WERI-Rb-1 (cell line): ENCODE measurements at regions not wholly inside any gene's neighbourhood (a gene's known extent, or its start where the extent isn't known, plus 50 kb on each side); places are given as distances from the start of the nearest gene placed in this dataset.

Experiments used
- DNase-seq: peaks from one replicate; pipeline ENCODE4 v3.0.0-alpha.2; 2020
- H3K27ac ChIP-seq: fragments of 250-450 bp; sonication (Bioruptor Pico); 2 replicates; pipeline ENCODE4 v1.5.1; 2020; ENCODE audit warnings: mild to moderate bottlenecking, moderate library complexity
- H3K27me3 ChIP-seq: fragments of 250-450 bp; sonication (Bioruptor Pico); 2 replicates; pipeline ENCODE4 v1.5.1; 2021; ENCODE audit warnings: mild to moderate bottlenecking, low read depth, moderate library complexity; ENCODE audit not compliant: insufficient read depth, severe bottlenecking
- H3K36me3 ChIP-seq: fragments of 250-450 bp; sonication (Bioruptor Pico); 2 replicates; pipeline ENCODE4 v1.5.1; 2020; ENCODE audit warnings: mild to moderate bottlenecking, moderate library complexity
- H3K4me3 ChIP-seq: 2 replicates; pipeline ENCODE4 v1.5.1; 2011; ENCODE audit warnings: low read depth, mild to moderate bottlenecking, control low read depth, low read length
- H3K9me3 ChIP-seq: fragments of 250-450 bp; sonication (Bioruptor Pico); 2 replicates; pipeline ENCODE4 v1.5.1; 2021; ENCODE audit warnings: mild to moderate bottlenecking, moderate library complexity; ENCODE audit not compliant: severe bottlenecking
- CTCF ChIP-seq: IDR thresholded peaks from 2 replicates; pipeline ENCODE4 v1.5.1; 2011; ENCODE audit warnings: low read depth, mild to moderate bottlenecking, control low read depth, inconsistent platforms, low read length

- TF ChIP-seq CTCF: no peak
- no peaks in the 10 kb centered on the region for H3K9me3 ChIP-seq
- no peaks in the 10 kb centered on the region for H3K36me3 ChIP-seq
- H3K27me3 ChIP-seq: no peaks in the 10 kb centered on the region
- no peak overlapping the region for H3K27ac ChIP-seq
- no peak overlapping the region for H3K4me3 ChIP-seq
- no peak for DNase-seq
Observed at GRCh38 chr2:139798391-139798790, 1018.2 kb upstream of the NXPH2 start.

GRCh38 chr2:139790807-139791752 is 1010.9 kb upstream of the NXPH2 start:
- H3K27me3 ChIP-seq: no peaks in the 10 kb centered on the region
- H3K9me3 ChIP-seq: no peaks in the 10 kb centered on the region
- no peak for DNase-seq
- H3K36me3 ChIP-seq: no peaks in the 10 kb centered on the region
- no peak overlapping the region for H3K27ac ChIP-seq
- no peak overlapping the region for H3K4me3 ChIP-seq
- TF ChIP-seq CTCF: no peak

- H3K27me3 ChIP-seq: no peaks in the 10 kb centered on the region
- no peak for TF ChIP-seq CTCF
- no peaks in the 10 kb centered on the region for H3K36me3 ChIP-seq
- no peaks in the 10 kb centered on the region for H3K9me3 ChIP-seq
- no peak overlapping the region for H3K27ac ChIP-seq
- DNase-seq: no peak
- no peak overlapping the region for H3K4me3 ChIP-seq
Observed at GRCh38 chr2:139790136-139790535, 1009.9 kb upstream of the NXPH2 start.

DNA sequence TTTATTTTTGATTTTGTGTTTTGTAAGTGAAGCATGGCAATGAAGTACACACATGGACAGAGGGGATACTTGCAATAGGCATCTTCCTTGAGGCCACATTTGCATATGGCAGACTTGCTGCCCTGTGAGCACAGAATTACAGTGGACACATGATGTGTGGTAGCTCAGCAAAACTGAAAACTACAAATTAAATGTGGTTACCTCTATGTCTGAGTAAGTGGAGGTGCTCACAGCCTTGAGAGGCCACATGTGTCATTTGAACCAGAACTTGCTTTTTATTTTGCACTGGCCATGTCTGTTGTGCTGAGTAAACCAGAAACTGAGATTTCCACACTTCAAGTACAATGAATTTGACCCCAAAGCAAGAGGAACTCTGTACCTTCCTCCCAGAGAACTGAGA is 998.5 kb upstream of the NXPH2 start:
- Histone ChIP-seq H3K27ac (no peak overlapping the region), H3K27me3 (no peaks in the 10 kb centered on the region), H3K4me3 (no peak overlapping the region), H3K36me3 (no peaks in the 10 kb centered on the region), H3K9me3 (no peaks in the 10 kb centered on the region)
- TF ChIP-seq CTCF: no peak
- DNase-seq: no peak

DNA sequence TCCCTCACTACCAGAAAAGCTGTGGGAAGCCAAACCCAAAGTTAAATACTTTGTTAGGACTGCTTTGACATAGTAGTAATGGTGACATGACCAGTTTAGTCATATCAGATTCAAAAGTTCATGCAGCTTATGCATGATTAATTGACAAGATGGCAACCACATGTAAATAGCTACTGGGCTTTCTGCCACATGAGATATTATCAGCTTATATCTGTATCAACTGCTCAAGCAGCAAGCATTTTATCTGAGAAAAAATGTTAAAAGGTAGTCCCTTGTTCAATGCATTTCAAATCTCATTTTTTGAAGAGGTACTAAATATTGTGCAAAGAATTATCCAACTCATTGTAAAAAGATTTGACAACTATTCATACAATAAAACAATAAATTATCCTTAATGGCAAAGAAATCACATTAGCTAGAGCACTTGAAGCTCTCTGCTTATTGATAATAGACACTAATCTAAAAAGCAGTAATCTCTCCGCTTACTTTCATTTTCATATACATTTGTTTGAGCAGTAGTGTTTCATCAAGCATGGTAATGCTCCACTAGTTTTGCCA is 993.6 kb upstream of the NXPH2 start:
- H3K4me3 ChIP-seq: no peak overlapping the region
- no peak overlapping the region for H3K27ac ChIP-seq
- H3K9me3 ChIP-seq: no peaks in the 10 kb centered on the region
- no peak for TF ChIP-seq CTCF
- H3K36me3 ChIP-seq: no peaks in the 10 kb centered on the region
- no peak for DNase-seq
- no peaks in the 10 kb centered on the region for H3K27me3 ChIP-seq
